Central memory CD4-positive, alpha-beta T cell (primary cell): ENCODE measurements at regions not wholly inside any gene's neighbourhood (a gene's known extent, or its start where the extent isn't known, plus 50 kb on each side); places are given as distances from the start of the nearest gene placed in this dataset.
A peak's percentile ranks its signal among the peaks of the same experiment; 100 is the strongest.

ENCODE experiments used
- DNase-seq: peaks from one replicate; pipeline ENCODE4 v3.0.0; 2022

DNA sequence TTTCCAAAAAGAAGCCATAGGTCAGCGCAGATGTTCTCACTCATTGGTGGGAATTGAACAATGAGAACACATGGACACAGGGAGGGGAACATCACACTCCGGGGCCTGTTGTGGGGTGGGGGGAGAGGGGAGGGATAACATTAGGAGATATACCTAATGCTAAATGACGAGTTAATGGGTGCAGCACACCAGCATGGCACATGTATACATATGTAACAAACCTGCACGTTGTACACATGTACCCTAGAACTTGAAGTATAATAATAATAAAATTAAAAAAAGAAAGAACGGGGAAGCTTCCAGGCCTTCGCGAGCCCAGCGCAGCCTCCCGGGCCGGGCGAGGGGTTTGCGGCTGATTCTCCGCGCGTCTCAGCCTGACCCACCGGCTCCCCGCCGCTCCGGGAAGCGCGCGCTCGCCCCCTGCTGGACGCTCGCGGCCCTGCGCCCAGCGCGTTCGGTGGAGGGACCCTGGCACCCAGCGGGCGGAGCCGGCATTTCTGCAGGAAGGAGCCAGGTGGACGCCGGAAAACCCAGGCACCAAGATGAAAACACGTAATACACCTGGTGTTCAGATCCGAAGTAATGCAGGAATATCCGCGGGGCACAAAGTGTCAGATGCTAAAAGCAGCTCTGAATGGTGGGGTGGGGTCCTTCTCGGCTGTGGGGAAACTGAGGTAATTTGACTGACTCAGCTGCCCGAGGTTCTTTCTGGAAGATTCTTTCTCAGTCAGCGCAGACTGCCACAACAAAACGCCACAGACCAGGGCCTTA is 67.1 kb upstream of the PPP1R26 start:
- DNase-seq: peak; percentile 46

DNA sequence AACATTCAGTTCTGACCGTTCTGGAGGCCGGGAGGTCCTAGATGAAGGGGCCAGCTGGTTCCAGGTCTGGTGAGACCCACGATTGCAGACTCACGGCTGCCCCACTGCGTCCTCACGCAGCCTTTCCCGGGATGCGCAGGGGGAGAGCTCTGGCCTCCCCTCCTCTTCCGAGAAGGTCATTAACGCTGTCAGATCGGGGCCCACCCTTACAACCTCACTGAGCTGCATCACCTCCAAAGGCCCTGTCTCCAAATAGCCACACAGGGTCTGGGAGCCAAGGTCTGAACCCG is 66.6 kb upstream of the PPP1R26 start:
- DNase-seq: no peak

DNA sequence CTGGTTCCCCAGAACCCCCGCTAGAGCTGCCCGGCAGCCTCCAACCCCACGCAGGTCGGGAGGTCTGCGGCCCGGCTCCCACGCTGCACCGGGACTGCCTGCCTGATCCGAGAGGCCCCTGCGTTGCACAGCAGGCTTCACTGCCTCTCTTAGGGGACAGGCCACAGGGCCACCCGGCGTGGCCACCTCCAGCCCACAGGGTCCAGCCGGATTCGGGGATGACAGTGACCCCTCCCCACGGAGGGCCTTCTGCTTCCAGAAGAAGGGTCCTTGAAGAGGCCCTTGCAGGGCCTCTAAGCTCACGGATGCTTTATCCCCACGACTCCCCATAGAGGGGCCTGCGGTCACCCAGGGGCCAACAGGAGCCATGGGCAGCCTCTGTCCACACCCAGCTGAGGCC is 66.1 kb upstream of the PPP1R26 start:
- no peak for DNase-seq

DNA sequence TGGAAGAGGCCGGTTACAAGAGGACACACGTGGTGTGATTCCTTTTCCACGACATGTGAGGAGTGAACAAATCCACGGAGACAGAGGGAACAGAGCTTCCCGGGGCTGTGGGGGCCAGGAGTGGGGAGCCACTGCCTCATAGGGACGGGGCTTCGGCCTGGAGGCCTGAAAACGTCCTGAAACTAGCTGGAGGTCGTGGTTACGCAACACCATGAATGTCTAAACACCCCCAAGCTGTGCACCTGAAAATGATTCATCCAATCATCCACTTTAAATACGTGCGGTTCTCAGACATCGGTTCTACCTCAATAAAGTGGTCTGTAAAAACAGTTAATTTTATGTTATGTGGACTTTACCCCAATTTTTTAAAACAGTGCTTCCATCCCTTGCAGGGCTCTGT is 65.3 kb upstream of the PPP1R26 start:
- no peak for DNase-seq

DNA sequence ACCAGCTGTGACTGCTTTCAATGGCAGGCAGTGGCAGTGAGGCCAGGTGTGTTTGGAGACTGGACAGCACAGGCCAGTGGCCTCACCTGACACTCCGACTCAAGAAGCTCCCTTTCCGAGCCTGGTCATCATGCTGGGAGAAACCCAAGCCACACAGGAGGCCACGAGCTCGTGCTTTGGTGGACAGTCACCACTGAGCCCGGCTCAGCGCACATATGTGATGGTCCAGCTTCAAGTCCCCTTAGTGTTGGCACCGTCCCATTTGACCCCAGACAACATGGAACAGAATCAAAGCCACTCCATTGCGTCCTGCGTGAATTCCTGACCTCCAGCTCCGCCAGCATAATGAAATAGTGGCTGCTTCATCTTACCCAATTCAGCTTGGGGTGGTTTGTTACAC is 64.0 kb upstream of the PPP1R26 start:
- DNase-seq: no peak

DNA sequence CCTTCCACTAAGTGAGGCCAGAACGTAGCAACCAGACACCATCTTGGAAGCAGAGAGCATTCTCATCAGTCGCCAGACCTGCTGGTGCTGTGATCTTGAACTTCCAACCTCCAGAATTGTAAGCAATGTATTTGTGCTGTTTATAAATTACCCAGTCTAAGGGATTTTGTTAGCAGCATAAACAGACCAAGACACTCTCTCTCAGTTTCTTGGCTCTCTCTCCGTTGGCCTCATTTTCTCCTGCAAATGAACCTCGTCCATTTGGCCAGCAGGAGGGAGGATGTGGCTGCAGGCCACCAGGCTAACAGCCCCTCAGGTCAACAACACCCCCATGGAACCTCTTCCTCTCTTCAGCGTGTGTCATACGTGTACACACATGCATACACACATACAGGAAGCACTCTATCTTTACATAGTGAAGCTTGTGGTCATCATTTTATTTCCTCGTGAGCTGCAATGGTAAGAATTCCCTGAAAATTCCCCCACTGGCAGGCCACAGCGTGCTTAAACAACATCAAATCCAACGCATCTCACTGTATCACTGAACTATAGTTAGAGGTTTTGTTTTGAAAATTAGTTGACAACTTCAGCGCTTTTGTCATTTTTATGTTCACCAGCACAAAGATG is 62.8 kb upstream of the PPP1R26 start:
- no peak for DNase-seq

DNA sequence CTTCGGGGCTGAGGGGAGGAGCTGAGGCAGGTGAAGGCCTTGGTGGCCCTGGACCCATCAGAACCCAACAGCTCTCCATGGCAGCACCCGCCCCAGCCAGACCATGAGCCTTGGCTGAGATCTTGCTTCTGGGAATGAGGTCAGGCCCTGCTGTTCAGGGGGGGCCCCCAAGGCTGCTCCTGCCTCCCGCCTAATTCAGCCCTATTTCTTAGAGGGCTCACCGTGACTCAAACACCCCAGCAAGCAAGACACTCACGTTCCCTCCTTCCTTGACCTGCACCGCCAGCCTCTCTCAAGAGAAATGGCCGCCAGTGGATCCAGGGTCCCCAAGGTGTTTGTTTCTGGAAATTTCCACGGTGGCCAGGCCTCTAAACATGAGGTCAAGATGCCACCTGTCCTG is 61.4 kb upstream of the PPP1R26 start:
- no peak for DNase-seq

DNA sequence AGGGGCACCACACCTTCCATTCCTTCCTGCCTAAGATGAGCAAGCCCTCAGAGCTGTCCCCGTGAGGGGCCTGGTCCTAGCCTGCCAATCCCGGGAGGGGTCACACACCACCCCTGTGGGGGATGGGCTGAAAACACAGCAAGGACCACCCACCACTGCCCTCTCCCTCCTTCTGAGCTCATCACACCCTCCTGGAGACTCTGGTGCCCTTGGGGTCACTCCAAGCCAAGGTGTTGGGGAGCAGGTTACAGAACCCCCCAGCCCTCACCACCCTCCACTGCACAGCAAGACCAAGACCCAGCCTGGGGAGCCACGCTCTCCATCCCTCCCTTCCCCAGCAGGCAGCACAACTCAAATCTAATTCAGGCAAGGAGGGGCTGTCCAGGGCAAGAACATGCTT is 60.5 kb upstream of the PPP1R26 start:
- DNase-seq: no peak

DNA sequence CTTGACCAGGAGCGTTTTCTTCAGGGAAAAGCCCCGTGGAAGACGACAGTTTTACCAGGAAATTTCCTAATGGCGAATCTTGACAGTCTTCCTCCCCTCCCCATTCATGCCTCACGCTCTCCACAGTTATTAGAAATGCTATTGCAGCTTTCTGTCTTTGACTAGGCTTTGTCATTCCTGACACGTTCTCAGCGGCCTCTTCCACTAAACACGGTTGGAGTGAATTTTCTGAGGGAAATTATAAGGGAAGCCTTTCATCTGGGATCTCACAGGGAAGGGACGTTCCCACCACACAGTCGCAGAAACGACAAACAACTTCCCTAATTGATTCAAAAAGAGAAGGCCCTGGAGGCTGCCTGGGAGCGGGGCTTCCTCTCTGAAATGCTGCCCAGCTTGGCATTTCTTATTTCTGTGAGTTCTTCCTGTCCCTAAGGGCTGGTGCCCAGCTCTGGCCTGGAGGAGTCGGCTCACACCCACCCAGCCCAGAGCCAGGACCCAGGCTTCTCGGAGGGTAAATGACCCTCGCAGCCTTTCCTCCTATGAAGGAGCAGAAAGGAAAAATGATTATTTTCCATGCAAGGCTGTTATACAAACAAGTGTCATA is 57.1 kb upstream of the PPP1R26 start:
- no peak for DNase-seq

DNA sequence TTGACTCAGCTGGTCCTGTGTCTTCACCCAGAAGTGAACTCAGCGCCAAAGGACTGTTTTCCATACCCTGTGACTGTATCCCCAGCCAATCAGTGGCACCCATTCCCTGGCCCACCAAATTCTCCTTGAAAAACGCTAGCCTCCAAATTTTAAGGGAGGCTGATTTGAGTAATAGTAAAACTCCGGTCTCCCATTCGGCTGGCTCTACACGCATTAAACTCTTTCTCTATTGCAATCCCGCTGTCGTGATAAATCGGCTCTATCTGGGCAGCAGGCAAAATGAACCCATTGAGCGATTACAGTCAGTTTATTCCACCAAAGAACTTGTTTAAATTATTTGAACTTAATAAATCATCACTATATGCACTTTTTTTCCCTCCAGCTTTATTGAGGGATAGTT is 55.9 kb upstream of the PPP1R26 start:
- DNase-seq: no peak
